ENCODE measurements at regions not wholly inside any gene's neighbourhood (a gene's known extent, or its start where the extent isn't known, plus 50 kb on each side); places are given as distances from the start of the nearest gene placed in this dataset.
A peak's percentile ranks its signal among the peaks of the same experiment; 100 is the strongest.

DNA sequence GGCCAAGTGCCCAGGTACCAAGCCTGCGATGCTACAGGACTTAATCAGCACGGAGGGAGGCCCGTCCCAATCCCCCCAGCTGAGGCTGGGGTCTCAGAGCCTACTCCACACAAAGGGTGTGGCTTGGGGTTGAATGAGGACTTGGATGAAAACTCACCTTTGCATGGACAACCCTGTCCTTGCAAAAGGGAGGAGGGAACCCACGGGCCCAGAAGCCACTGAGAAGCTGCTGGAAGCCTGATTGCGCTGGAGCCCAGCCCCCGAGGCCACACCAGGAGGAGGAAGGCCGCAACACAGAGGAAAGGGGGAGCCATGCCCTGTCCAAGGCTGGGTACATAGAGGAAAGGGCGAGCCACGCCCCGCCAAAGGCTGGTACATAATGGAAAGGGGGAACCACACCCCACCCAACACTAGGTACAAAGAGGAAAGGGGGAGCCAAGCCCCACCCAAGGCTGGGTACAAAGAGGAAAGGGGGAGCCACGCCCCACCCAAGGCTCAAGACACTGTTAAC, 158.8 kb downstream of the DLL1 start:
- H3K4me1 ChIP-seq: peaks cover 0 to 36% of the 10 kb centered on the region in 2 donors
- TF ChIP-seq, protein P1, sequence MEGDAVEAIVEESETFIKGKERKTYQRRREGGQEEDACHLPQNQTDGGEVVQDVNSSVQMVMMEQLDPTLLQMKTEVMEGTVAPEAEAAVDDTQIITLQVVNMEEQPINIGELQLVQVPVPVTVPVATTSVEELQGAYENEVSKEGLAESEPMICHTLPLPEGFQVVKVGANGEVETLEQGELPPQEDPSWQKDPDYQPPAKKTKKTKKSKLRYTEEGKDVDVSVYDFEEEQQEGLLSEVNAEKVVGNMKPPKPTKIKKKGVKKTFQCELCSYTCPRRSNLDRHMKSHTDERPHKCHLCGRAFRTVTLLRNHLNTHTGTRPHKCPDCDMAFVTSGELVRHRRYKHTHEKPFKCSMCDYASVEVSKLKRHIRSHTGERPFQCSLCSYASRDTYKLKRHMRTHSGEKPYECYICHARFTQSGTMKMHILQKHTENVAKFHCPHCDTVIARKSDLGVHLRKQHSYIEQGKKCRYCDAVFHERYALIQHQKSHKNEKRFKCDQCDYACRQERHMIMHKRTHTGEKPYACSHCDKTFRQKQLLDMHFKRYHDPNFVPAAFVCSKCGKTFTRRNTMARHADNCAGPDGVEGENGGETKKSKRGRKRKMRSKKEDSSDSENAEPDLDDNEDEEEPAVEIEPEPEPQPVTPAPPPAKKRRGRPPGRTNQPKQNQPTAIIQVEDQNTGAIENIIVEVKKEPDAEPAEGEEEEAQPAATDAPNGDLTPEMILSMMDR (IDR thresholded peaks at IDR 0.05): no peak
- no peak overlapping the region for H3K27ac ChIP-seq

GRCh38 chr6:170131351-170131750, 159.5 kb downstream of the DLL1 start:
- no peak for DNase-seq (ENCODE audit: low spot score)
- Histone ChIP-seq H3K9me3 (no peaks in the 10 kb centered on the region), H3K27me3 (no peaks in the 10 kb centered on the region), H3K4me3 (no peak overlapping the region), H3K4me1 (peaks cover 0 to 32% of the 10 kb centered on the region in 2 donors), H3K27ac (no peak overlapping the region), H3K36me3 (no peaks in the 10 kb centered on the region)
- TF ChIP-seq, protein P1 (IDR thresholded peaks at IDR 0.05): no peak

More for the DNA sequence above, 158.8 kb downstream of the DLL1 start:
- H3K9me3 ChIP-seq: no peaks in the 10 kb centered on the region
- H3K4me3 ChIP-seq: no peak overlapping the region
- H3K36me3 ChIP-seq: no peaks in the 10 kb centered on the region
- DNase-seq (ENCODE audit: low spot score): no peak
- no peaks in the 10 kb centered on the region for H3K27me3 ChIP-seq

DNA sequence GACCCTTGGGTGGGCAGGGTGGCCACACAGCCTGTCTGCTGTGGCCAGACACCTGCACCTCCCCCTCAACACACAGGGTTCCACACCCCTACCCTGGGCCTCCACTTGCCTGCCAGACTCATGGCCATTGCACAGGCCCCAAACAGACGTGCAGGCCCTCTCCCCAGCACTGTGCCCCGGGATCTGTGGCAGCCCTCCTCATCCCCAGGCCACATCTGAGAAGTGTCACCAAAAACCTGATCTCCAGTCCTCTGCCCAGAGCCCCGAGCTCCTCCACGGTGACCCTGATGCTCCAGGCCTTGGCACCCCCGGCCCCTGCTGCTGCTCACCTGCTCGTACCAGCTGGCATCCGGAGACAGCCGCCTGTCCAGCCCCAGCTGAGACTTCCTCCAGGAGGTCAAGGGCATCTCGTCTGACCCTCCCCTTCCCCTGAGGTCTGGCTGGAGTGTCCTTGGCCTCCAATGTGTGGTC, 160.1 kb downstream of the DLL1 start:
- Histone ChIP-seq H3K36me3 (no peaks in the 10 kb centered on the region), H3K4me1 (peaks cover 0 to 32% of the 10 kb centered on the region in 2 donors), H3K27ac (no peak overlapping the region), H3K27me3 (no peaks in the 10 kb centered on the region), H3K9me3 (no peaks in the 10 kb centered on the region), H3K4me3 (no peak overlapping the region)
- TF ChIP-seq, protein P1 (IDR thresholded peaks at IDR 0.05): no peak
- DNase-seq (ENCODE audit: low spot score): no peak

DNA sequence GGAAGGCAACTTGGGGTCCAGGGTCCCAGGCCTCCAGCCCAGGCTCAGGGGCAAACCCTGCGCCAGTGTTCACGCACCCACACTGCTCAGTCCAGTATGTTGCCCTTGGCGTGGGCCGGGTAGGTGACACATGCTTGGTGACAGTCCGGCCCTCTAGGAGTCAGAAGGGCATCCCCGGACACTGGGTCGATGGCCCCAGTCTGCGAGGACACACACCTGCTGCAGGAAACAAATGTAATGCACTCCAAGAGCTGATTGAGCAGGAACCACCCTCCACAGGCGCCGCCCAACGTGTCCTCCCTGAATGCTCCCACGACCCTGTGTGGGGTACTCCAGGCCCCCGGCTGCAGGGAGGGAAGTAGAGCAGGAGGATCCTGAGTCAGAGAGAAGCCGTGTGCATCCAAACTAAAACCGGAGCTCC, 160.7 kb downstream of the DLL1 start:
- peaks cover 0 to 32% of the 10 kb centered on the region in 2 donors for H3K4me1 ChIP-seq
- DNase-seq (ENCODE audit: low spot score): no peak
- no peak overlapping the region for H3K27ac ChIP-seq

DNA sequence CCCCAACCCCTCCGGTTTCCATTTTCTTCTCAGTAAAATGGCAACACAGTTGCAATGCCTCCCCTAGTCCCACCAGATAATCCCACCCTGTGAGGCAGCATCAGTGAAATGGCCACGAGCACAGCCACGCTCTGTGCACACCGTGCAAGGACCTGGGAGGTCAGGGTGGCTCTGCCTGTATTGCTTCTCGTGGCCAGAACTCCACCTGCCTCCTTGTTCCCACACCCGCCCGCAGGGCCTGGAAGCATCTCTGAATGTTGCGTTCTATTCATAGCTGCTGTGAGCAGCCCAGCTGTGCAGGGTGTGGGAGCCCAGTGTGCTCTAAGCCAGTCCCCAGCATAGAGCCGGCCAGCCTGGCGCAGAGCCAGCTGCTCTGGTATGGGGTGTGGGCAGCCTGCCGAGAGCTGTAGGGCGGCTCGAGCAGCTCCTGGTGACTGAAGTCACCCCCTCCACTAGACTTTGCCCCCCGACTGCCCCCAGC, 161.1 kb downstream of the DLL1 start:
- no peak overlapping the region for H3K27ac ChIP-seq
- TF ChIP-seq, protein P1 (IDR thresholded peaks at IDR 0.05): no peak
- H3K4me1 ChIP-seq: peaks cover 0 to 31% of the 10 kb centered on the region in 2 donors
- H3K4me3 ChIP-seq: no peak overlapping the region
- H3K36me3 ChIP-seq: no peaks in the 10 kb centered on the region
- H3K9me3 ChIP-seq: no peaks in the 10 kb centered on the region
- no peaks in the 10 kb centered on the region for H3K27me3 ChIP-seq
- peak; percentile 55 for DNase-seq (ENCODE audit: low spot score)

More for the DNA sequence above, 160.7 kb downstream of the DLL1 start:
- Histone ChIP-seq H3K4me3 (no peak overlapping the region), H3K9me3 (no peaks in the 10 kb centered on the region), H3K27me3 (no peaks in the 10 kb centered on the region), H3K36me3 (no peaks in the 10 kb centered on the region)
- TF ChIP-seq, protein P1 (IDR thresholded peaks at IDR 0.05): no peak
